ENCODE measurements at regions not wholly inside any gene's neighbourhood (a gene's known extent, or its start where the extent isn't known, plus 50 kb on each side); places are given as distances from the start of the nearest gene placed in this dataset.
"Not testable (repeated sequence)": the region's sequence is repeated elsewhere in the genome, so short reads cannot be mapped to it uniquely, and the experiment has no call there.

DNA sequence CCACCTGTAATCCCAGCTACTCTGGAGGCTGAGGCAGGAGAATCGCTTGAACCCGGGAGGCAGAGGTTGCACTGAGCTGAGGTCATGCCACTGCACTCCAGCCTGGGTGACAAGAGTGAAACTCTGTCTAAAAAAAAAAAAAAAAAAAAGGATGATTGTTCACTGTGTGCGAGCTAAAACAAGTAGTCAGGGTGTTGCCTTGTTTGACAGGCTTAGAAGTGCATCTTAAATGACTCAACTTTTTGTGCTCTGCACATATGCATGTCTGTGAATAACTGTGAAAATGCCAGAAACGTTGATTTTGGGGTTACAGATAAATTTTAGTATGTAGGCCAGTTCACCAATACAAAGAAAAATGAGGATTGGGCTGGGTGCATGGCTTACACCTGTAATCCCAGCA, 534.9 kb downstream of the XYLT1 start:
- H3K4me2 ChIP-seq (ENCODE audit: insufficient read depth in 1 of 2, low read depth in 2 of 2, low read length in 2 of 2); H3K36me3 ChIP-seq (ENCODE audit: control insufficient read depth in 2 of 4, insufficient read depth in 4 of 4, low read length in 3 of 4); H3K23ac ChIP-seq (ENCODE audit: insufficient read length); H3K79me1 ChIP-seq (ENCODE audit: low read depth, low read length); DNase-seq (ENCODE audit: low read depth in 1 of 2, low spot score in 2 of 2); H3K27ac ChIP-seq (ENCODE audit: low read depth, low read length); FAIRE-seq; H3K23me2 ChIP-seq (ENCODE audit: low read depth, low read length); H3K14ac ChIP-seq (ENCODE audit: insufficient read length); H4K5ac ChIP-seq (ENCODE audit: insufficient read length, low read depth, low read length); H3K18ac ChIP-seq (ENCODE audit: extremely low read depth, low read length); H3K79me2 ChIP-seq (ENCODE audit: control insufficient read depth in 1 of 2, insufficient read depth in 2 of 2, low read length in 2 of 2); H3K9ac ChIP-seq (replicated peaks in 1 of 4; ENCODE audit: extremely low read depth in 1 of 4, low read depth in 3 of 4, low read length in 3 of 4); H3K56ac ChIP-seq (replicated peaks; ENCODE audit: insufficient read length, low read depth, low read length); H4K8ac ChIP-seq (ENCODE audit: extremely low read depth, insufficient read depth, low read length); H4K20me1 ChIP-seq (replicated peaks in 1 of 2; ENCODE audit: control insufficient read depth in 1 of 2, insufficient read depth in 2 of 2, low read length in 2 of 2); POLR2A ChIA-PET (ENCODE audit: partially characterized antibody); H2BK20ac ChIP-seq (ENCODE audit: low read length); H4K91ac ChIP-seq (replicated peaks; ENCODE audit: insufficient read length, low read length); H3K4me1 ChIP-seq (replicated peaks in 1 of 4; ENCODE audit: control insufficient read depth in 3 of 4, insufficient read depth in 4 of 4, low read length in 3 of 4); H2BK5ac ChIP-seq (ENCODE audit: low read depth, low read length); H2BK12ac ChIP-seq (ENCODE audit: low read depth, low read length); H2AK5ac ChIP-seq (ENCODE audit: low read depth, low read length); H3K9me3 ChIP-seq (ENCODE audit: insufficient read depth in 2 of 2, low read depth in 1 of 2, low read length in 1 of 2); H3K4me3 ChIP-seq (ENCODE audit: extremely low read depth in 1 of 4, insufficient read depth in 2 of 4, low read depth in 3 of 4, low read length in 4 of 4); H3K27me3 ChIP-seq (replicated peaks in 1 of 4; ENCODE audit: control insufficient read depth in 3 of 4, extremely low read depth in 1 of 4, insufficient read depth in 3 of 4, low read length in 3 of 4); H2BK120ac ChIP-seq (replicated peaks; ENCODE audit: low read depth, low read length); H2BK15ac ChIP-seq (ENCODE audit: low read length); H2AFZ ChIP-seq (ENCODE audit: low read length); H3K4ac ChIP-seq (replicated peaks; ENCODE audit: insufficient read length, low read depth, low read length): not testable (repeated sequence)
- CTCF ChIA-PET (ENCODE audit: partially characterized antibody) = interaction anchor here (1.7 kb wide), 1 partner anchor 12 kb away, joined by 5 read pairs; no protein-coding TSS in a partner anchor
- WGBS, 2 experiments (ENCODE audit: extremely low coverage in 1 of 2, insufficient coverage in 1 of 2, insufficient read length in 1 of 2, insufficient replicate concordance in 2 of 2, low coverage in 1 of 2, low lambda C conversion rate in 2 of 2, missing lambda C conversion rate in 1 of 2) = 93% methylated on average over 3 of the region's 4 CpGs; no CpG with 5 or more reads in 1 of the 2 experiments

Measured in H1 (cell line).